DND-41 (cell line): ENCODE measurements at regions not wholly inside any gene's neighbourhood (a gene's known extent, or its start where the extent isn't known, plus 50 kb on each side); places are given as distances from the start of the nearest gene placed in this dataset.
"Not testable (repeated sequence)": the region's sequence is repeated elsewhere in the genome, so short reads cannot be mapped to it uniquely, and the experiment has no call there.

Experiments
- ATAC-seq: fragments of 200-7000 bp; cut with Tn5 transposase; 3 replicates; pipeline ENCODE4 v1.9.1; 2021; ENCODE audit warnings: low read depth; ENCODE audit not compliant: insufficient read depth
- DNase-seq: peaks from one replicate; pipeline ENCODE4 v3.0.0-alpha.2; 2020
- H2AFZ ChIP-seq: 2 replicates; pipeline ENCODE4 v1.6.0; 2012; ENCODE audit warnings: low read depth, low read length
- H3K27ac ChIP-seq: 2 replicates; pipeline ENCODE4 v1.5.1; 2012; ENCODE audit warnings: low read length, inconsistent platforms
- H3K27me3 ChIP-seq: fragments of 200-600 bp; sonication (generic); 2 replicates; pipeline ENCODE4 v1.6.0; 2012; ENCODE audit warnings: low read length, mild to moderate bottlenecking, inconsistent platforms; ENCODE audit not compliant: insufficient read depth, poor library complexity
- H3K36me3 ChIP-seq: 2 replicates; pipeline ENCODE4 v1.5.1; 2012; ENCODE audit warnings: low read length, inconsistent platforms; ENCODE audit not compliant: insufficient read depth
- H3K4me1 ChIP-seq: 2 replicates; pipeline ENCODE4 v1.5.1; 2012; ENCODE audit warnings: mild to moderate bottlenecking, low read length; ENCODE audit not compliant: insufficient read depth
- H3K4me2 ChIP-seq: 2 replicates; pipeline ENCODE4 v1.6.0; 2012; ENCODE audit warnings: mild to moderate bottlenecking, moderate library complexity, low read length, inconsistent platforms; ENCODE audit not compliant: insufficient read depth
- H3K4me3 ChIP-seq, 2 experiments: fragments of 200-600 bp in 1 of 2; shearing (Covaris generic) in 1 of 2; 2 replicates each; pipeline ENCODE4 v1.5.1; 2012 to 2016; ENCODE audit warnings: inconsistent platforms in 2 of 2, low read length in 2 of 2, mild to moderate bottlenecking in 2 of 2, low read depth in 1 of 2, moderate library complexity in 1 of 2
- H3K79me2 ChIP-seq: 2 replicates; pipeline ENCODE4 v1.6.0; 2012; ENCODE audit warnings: low read length, inconsistent platforms; ENCODE audit not compliant: insufficient read depth
- H3K9ac ChIP-seq: 2 replicates; pipeline ENCODE4 v1.6.0; 2012; ENCODE audit warnings: low read depth, mild to moderate bottlenecking, inconsistent platforms, low read length, moderate library complexity
- H3K9me3 ChIP-seq: 2 replicates; pipeline ENCODE4 v1.5.1; 2012; ENCODE audit warnings: low read length, moderate library complexity, mild to moderate bottlenecking, inconsistent platforms; ENCODE audit not compliant: insufficient read depth, severe bottlenecking
- H4K20me1 ChIP-seq: 2 replicates; pipeline ENCODE4 v1.6.0; 2012; ENCODE audit warnings: low read length; ENCODE audit not compliant: insufficient read depth
- CTCF ChIP-seq: IDR thresholded peaks from 2 replicates; pipeline ENCODE4 v1.5.1; 2012; ENCODE audit warnings: borderline replicate concordance, low read length, moderate library complexity, mild to moderate bottlenecking; ENCODE audit not compliant: poor library complexity, severe bottlenecking; ENCODE audit errors: extremely low read depth
- EZH2 ChIP-seq: IDR thresholded peaks from 3 replicates; pipeline ENCODE4 v1.6.1; 2012; ENCODE audit warnings: borderline replicate concordance, low read depth, mild to moderate bottlenecking, moderate library complexity, low read length, inconsistent platforms; ENCODE audit not compliant: severe bottlenecking

DNA sequence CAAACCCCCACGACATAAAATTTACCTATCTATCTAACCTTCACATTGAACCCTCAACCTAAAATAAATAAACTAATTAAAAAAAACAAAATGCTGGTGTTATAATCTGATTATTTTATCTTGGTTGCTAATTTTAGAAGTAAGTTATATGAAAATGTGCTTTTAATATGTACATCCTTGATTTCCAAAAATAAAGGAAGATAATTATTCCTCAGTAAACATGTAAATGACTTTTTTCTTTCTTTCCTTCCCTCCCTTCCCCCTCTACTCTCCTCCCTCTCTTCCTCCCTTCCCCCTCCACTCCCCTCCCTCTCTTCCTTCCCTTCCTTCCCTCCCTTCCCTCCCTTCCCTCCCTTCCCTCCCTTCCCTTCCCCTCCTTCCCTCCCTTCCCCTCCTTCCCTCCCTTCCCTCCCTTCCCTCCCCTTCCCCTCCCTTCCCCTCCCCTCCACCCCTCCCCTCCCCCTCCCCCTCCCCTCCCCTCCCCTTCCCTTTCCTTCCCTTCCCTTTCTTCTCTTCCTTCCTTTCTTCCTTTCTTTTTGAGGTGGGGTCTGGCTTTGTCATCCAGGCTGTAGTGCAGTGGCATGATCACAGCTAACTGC is 180.0 kb upstream of the GIMD1 start:
- Histone ChIP-seq H3K9me3 (no peaks in the 10 kb centered on the region), H3K4me1 (no peaks in the 10 kb centered on the region), H3K79me2 (no peaks in the 10 kb centered on the region), H3K36me3 (no peaks in the 10 kb centered on the region), H3K27ac (no peak overlapping the region), H3K9ac (no peak overlapping the region), H4K20me1 (no peaks in the 10 kb centered on the region), H3K4me2 (no peak overlapping the region), H2AFZ (no peak overlapping the region), H3K4me3 (no peak overlapping the region), H3K27me3 (no peaks in the 10 kb centered on the region)
- ATAC-seq (no peak), DNase-seq (no peak)
- TF ChIP-seq CTCF (no peak), EZH2 (no peak)

DNA sequence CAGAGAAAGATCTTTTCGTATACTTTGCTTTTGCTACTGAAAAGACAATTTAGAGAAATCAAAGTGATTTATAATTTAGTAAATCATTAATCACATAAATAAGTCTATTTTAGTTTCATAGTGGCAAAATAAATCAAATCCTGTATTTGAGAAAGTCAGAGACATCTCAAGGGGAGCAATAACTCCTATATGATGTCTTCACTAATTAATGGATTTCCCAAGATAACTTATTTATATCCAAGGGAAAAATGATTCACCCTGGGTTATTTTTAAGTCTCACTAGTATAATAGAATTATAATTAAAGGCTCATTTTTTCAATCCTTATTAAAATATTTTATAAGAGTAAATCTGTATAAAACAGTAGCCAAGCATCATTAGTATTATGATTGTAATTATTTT is 177.8 kb upstream of the GIMD1 start:
- Histone ChIP-seq H3K27ac (no peak overlapping the region), H4K20me1 (no peaks in the 10 kb centered on the region), H3K27me3 (no peaks in the 10 kb centered on the region), H3K9me3 (no peaks in the 10 kb centered on the region), H3K4me1 (no peaks in the 10 kb centered on the region), H3K79me2 (no peaks in the 10 kb centered on the region), H3K4me3 (no peak overlapping the region), H3K36me3 (no peaks in the 10 kb centered on the region), H2AFZ (no peak overlapping the region), H3K4me2 (no peak overlapping the region), H3K9ac (no peak overlapping the region)
- TF ChIP-seq CTCF, result no peak
- TF ChIP-seq EZH2, result no peak
- ATAC-seq (no peak), DNase-seq (no peak)

- not testable (repeated sequence) for H3K9me3 ChIP-seq, H4K20me1 ChIP-seq, H3K36me3 ChIP-seq, ATAC-seq, H3K27me3 ChIP-seq, H3K9ac ChIP-seq, H3K4me3 ChIP-seq, H2AFZ ChIP-seq, H3K4me1 ChIP-seq, DNase-seq, H3K27ac ChIP-seq, H3K79me2 ChIP-seq, H3K4me2 ChIP-seq
Measured at GRCh38 chr4:106542609-106543008, 174.0 kb upstream of the GIMD1 start.

DNA sequence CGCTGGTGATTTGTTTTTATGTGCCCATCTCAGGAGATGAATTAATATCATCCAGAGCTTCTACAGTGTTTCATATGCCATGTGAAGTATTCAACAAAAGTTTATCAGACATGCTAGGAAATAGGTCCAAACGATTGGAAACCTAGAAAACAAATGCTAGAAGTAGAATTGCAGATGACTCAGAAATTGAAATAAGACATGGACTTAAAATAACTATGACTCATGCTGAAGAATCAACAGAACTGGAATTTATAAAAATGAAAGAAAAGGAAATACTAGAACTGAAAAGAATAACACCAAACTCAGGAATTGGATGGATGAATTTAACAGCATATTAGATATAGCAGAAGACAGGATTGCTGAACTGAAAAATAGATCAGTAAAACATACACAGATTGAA is 172.7 kb upstream of the GIMD1 start:
- Histone ChIP-seq H3K4me1 (no peaks in the 10 kb centered on the region), H3K79me2 (no peaks in the 10 kb centered on the region), H3K36me3 (no peaks in the 10 kb centered on the region), H2AFZ (no peak overlapping the region), H3K4me3 (no peak overlapping the region), H3K27me3 (no peaks in the 10 kb centered on the region), H3K9me3 (no peaks in the 10 kb centered on the region), H4K20me1 (no peaks in the 10 kb centered on the region), H3K4me2 (no peak overlapping the region), H3K9ac (no peak overlapping the region), H3K27ac (no peak overlapping the region)
- TF ChIP-seq EZH2, result no peak
- TF ChIP-seq CTCF, result no peak
- DNase-seq (no peak), ATAC-seq (no peak)
